ENCODE measurements at regions not wholly inside any gene's neighbourhood (a gene's known extent, or its start where the extent isn't known, plus 50 kb on each side); places are given as distances from the start of the nearest gene placed in this dataset.

DNA sequence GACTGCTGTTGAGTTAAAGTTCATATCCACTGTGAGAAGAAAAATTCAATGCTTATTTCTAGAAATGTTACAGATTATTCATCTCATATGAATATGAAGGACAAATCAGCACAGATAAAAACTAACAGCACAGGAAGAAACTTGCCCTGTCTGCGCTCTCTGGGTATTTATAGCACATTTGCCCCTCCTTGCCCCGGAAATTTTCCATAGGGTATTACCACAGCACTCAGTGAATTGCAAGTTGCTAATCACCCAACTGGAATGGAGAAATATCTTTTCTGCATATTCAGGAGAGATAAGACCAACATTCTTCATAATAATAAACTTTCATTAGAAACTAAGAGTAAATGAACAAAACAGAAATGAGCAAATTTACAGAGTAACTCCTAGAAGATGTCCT is 318.0 kb upstream of the KLF12 start:
- no peak overlapping the region for H3K27ac ChIP-seq (ENCODE audit: low read depth, low read length)
- H3K4me3 ChIP-seq (ENCODE audit: low read depth in 1 of 2, low read length in 2 of 2), result no peak overlapping the region
- no peaks in the 10 kb centered on the region for H3K9me3 ChIP-seq (ENCODE audit: low read length)
- no peaks in the 10 kb centered on the region for H3K36me3 ChIP-seq (ENCODE audit: insufficient read depth, low read length)
- no peaks in the 10 kb centered on the region for H3K4me1 ChIP-seq (ENCODE audit: insufficient read depth, low read length)
- no peaks in the 10 kb centered on the region for H3K27me3 ChIP-seq (ENCODE audit: control insufficient read depth in 1 of 2, insufficient read depth in 2 of 2, low read length in 2 of 2)
- H3K9ac ChIP-seq (ENCODE audit: low read length), result no peak overlapping the region

GRCh38 chr13:74450964-74451363 is 316.8 kb upstream of the KLF12 start:
- H3K4me3 ChIP-seq (ENCODE audit: low read depth in 1 of 2, low read length in 2 of 2), result no peak overlapping the region
- H3K27ac ChIP-seq (ENCODE audit: low read depth, low read length), result no peak overlapping the region
- H3K9me3 ChIP-seq (ENCODE audit: low read length), result no peaks in the 10 kb centered on the region
- H3K9ac ChIP-seq (ENCODE audit: low read length), result no peak overlapping the region
- H3K36me3 ChIP-seq (ENCODE audit: insufficient read depth, low read length), result no peaks in the 10 kb centered on the region
- no peaks in the 10 kb centered on the region for H3K27me3 ChIP-seq (ENCODE audit: control insufficient read depth in 1 of 2, insufficient read depth in 2 of 2, low read length in 2 of 2)
- H3K4me1 ChIP-seq (ENCODE audit: insufficient read depth, low read length), result no peaks in the 10 kb centered on the region

GRCh38 chr13:74450525-74450845 is 316.3 kb upstream of the KLF12 start:
- no peaks in the 10 kb centered on the region for H3K27me3 ChIP-seq (ENCODE audit: control insufficient read depth in 1 of 2, insufficient read depth in 2 of 2, low read length in 2 of 2)
- H3K4me1 ChIP-seq (ENCODE audit: insufficient read depth, low read length), result no peaks in the 10 kb centered on the region
- H3K36me3 ChIP-seq (ENCODE audit: insufficient read depth, low read length), result no peaks in the 10 kb centered on the region
- H3K9ac ChIP-seq (ENCODE audit: low read length), result no peak overlapping the region
- no peak overlapping the region for H3K4me3 ChIP-seq (ENCODE audit: low read depth in 1 of 2, low read length in 2 of 2)
- H3K9me3 ChIP-seq (ENCODE audit: low read length), result no peaks in the 10 kb centered on the region
- no peak overlapping the region for H3K27ac ChIP-seq (ENCODE audit: low read depth, low read length)

- Histone ChIP-seq H3K27ac (ENCODE audit: low read depth, low read length) (no peak overlapping the region), H3K4me3 (ENCODE audit: low read depth in 1 of 2, low read length in 2 of 2) (no peak overlapping the region), H3K4me1 (ENCODE audit: insufficient read depth, low read length) (no peaks in the 10 kb centered on the region), H3K27me3 (ENCODE audit: control insufficient read depth in 1 of 2, insufficient read depth in 2 of 2, low read length in 2 of 2) (no peaks in the 10 kb centered on the region), H3K36me3 (ENCODE audit: insufficient read depth, low read length) (no peaks in the 10 kb centered on the region), H3K9ac (ENCODE audit: low read length) (no peak overlapping the region), H3K9me3 (ENCODE audit: low read length) (no peaks in the 10 kb centered on the region)
These were observed 315.8 kb upstream of the KLF12 start for GRCh38 chr13:74449811-74450524.

DNA sequence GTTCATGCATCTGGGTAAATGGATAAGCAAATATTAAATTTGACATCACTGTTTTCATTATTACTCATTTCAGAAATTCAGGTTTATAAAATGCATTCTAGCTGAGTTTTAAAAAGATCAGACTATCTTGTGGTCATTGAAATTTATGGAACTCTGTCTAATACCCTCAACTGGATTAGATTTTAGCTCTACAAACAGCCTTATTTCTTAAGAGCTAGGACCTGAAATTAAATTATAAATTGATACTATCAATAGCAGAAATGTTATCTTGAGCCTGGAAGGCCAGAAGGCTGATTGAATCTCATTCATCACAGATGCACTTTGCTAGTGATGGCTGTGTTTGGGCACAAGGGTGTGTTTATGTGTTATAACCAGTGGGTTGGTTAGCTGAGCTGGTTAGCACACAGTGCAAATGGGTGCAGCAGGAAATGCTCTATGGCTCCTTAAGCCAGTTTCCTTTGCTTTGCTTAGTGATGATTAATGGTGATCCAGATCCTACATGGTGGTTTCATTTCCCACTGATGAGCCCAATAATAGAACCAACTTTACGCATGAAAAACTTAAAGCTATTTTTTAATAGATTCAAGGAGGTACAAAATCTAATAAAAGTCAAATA is 310.8 kb upstream of the KLF12 start:
- H3K27me3 ChIP-seq (ENCODE audit: control insufficient read depth in 1 of 2, insufficient read depth in 2 of 2, low read length in 2 of 2), result no peaks in the 10 kb centered on the region
- no peak overlapping the region for H3K4me3 ChIP-seq (ENCODE audit: low read depth in 1 of 2, low read length in 2 of 2)
- no peaks in the 10 kb centered on the region for H3K9me3 ChIP-seq (ENCODE audit: low read length)
- no peak overlapping the region for H3K27ac ChIP-seq (ENCODE audit: low read depth, low read length)
- H3K36me3 ChIP-seq (ENCODE audit: insufficient read depth, low read length), result no peaks in the 10 kb centered on the region
- H3K4me1 ChIP-seq (ENCODE audit: insufficient read depth, low read length), result peaks cover 13% of the 10 kb centered on the region
- no peak overlapping the region for H3K9ac ChIP-seq (ENCODE audit: low read length)

- Histone ChIP-seq H3K4me3 (ENCODE audit: low read depth in 1 of 2, low read length in 2 of 2) (no peak overlapping the region), H3K4me1 (ENCODE audit: insufficient read depth, low read length) (peaks cover 13% of the 10 kb centered on the region), H3K27ac (ENCODE audit: low read depth, low read length) (no peak overlapping the region)
These were observed 310.0 kb upstream of the KLF12 start for GRCh38 chr13:74444161-74444571.

GRCh38 chr13:74443631-74444030 is 309.4 kb upstream of the KLF12 start:
- Histone ChIP-seq H3K27ac (ENCODE audit: low read depth, low read length) (no peak overlapping the region), H3K4me3 (ENCODE audit: low read depth in 1 of 2, low read length in 2 of 2) (no peak overlapping the region), H3K36me3 (ENCODE audit: insufficient read depth, low read length) (no peaks in the 10 kb centered on the region), H3K9ac (ENCODE audit: low read length) (no peak overlapping the region), H3K4me1 (ENCODE audit: insufficient read depth, low read length) (peaks cover 13% of the 10 kb centered on the region), H3K9me3 (ENCODE audit: low read length) (no peaks in the 10 kb centered on the region), H3K27me3 (ENCODE audit: control insufficient read depth in 1 of 2, insufficient read depth in 2 of 2, low read length in 2 of 2) (no peaks in the 10 kb centered on the region)

More at GRCh38 chr13:74444161-74444571, 310.0 kb upstream of the KLF12 start:
- Histone ChIP-seq H3K36me3 (ENCODE audit: insufficient read depth, low read length) (no peaks in the 10 kb centered on the region), H3K9me3 (ENCODE audit: low read length) (no peaks in the 10 kb centered on the region), H3K9ac (ENCODE audit: low read length) (no peak overlapping the region), H3K27me3 (ENCODE audit: control insufficient read depth in 1 of 2, insufficient read depth in 2 of 2, low read length in 2 of 2) (no peaks in the 10 kb centered on the region)

- no peak overlapping the region for H3K9ac ChIP-seq (ENCODE audit: low read length)
- H3K4me1 ChIP-seq (ENCODE audit: insufficient read depth, low read length), result peaks cover 13% of the 10 kb centered on the region
- no peaks in the 10 kb centered on the region for H3K27me3 ChIP-seq (ENCODE audit: control insufficient read depth in 1 of 2, insufficient read depth in 2 of 2, low read length in 2 of 2)
- H3K27ac ChIP-seq (ENCODE audit: low read depth, low read length), result no peak overlapping the region
- no peak overlapping the region for H3K4me3 ChIP-seq (ENCODE audit: low read depth in 1 of 2, low read length in 2 of 2)
- no peaks in the 10 kb centered on the region for H3K9me3 ChIP-seq (ENCODE audit: low read length)
- H3K36me3 ChIP-seq (ENCODE audit: insufficient read depth, low read length), result no peaks in the 10 kb centered on the region
These were observed 308.5 kb upstream of the KLF12 start for GRCh38 chr13:74442751-74443150.

DNA sequence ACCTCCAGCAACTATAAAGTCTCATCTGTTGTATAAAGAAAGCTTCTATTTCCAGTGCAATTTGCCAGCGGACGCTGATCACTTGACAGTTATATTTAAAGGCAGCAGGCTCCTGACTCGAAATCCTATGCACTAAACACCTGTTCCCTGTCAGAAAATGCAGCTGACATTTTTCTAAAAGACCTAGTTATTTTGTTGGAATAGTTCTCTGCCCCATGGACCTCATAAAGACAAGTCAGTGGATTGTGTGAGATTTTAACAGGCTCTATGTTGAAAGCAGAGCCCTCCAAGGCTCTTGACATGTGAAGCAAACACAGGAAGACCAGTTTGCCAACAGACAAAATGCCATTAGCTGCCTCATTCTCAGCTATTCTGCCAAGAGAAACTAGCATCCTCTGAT is 304.7 kb upstream of the KLF12 start:
- no peak overlapping the region for H3K9ac ChIP-seq (ENCODE audit: low read length)
- no peaks in the 10 kb centered on the region for H3K9me3 ChIP-seq (ENCODE audit: low read length)
- H3K36me3 ChIP-seq (ENCODE audit: insufficient read depth, low read length), result no peaks in the 10 kb centered on the region
- H3K4me1 ChIP-seq (ENCODE audit: insufficient read depth, low read length), result peaks cover 4% of the 10 kb centered on the region
- H3K27me3 ChIP-seq (ENCODE audit: control insufficient read depth in 1 of 2, insufficient read depth in 2 of 2, low read length in 2 of 2), result no peaks in the 10 kb centered on the region
- H3K4me3 ChIP-seq (ENCODE audit: low read depth in 1 of 2, low read length in 2 of 2), result no peak overlapping the region
- H3K27ac ChIP-seq (ENCODE audit: low read depth, low read length), result no peak overlapping the region

GRCh38 chr13:74434782-74435181 is 300.6 kb upstream of the KLF12 start:
- H3K9ac ChIP-seq (ENCODE audit: low read length), result no peak overlapping the region
- no peaks in the 10 kb centered on the region for H3K4me1 ChIP-seq (ENCODE audit: insufficient read depth, low read length)
- H3K9me3 ChIP-seq (ENCODE audit: low read length), result no peaks in the 10 kb centered on the region
- H3K27me3 ChIP-seq (ENCODE audit: control insufficient read depth in 1 of 2, insufficient read depth in 2 of 2, low read length in 2 of 2), result no peaks in the 10 kb centered on the region
- no peak overlapping the region for H3K4me3 ChIP-seq (ENCODE audit: low read depth in 1 of 2, low read length in 2 of 2)
- no peaks in the 10 kb centered on the region for H3K36me3 ChIP-seq (ENCODE audit: insufficient read depth, low read length)
- H3K27ac ChIP-seq (ENCODE audit: low read depth, low read length), result no peak overlapping the region

- Histone ChIP-seq H3K36me3 (ENCODE audit: insufficient read depth, low read length) (no peaks in the 10 kb centered on the region), H3K27ac (ENCODE audit: low read depth, low read length) (no peak overlapping the region), H3K9me3 (ENCODE audit: low read length) (no peaks in the 10 kb centered on the region), H3K4me1 (ENCODE audit: insufficient read depth, low read length) (no peaks in the 10 kb centered on the region), H3K9ac (ENCODE audit: low read length) (no peak overlapping the region), H3K27me3 (ENCODE audit: control insufficient read depth in 1 of 2, insufficient read depth in 2 of 2, low read length in 2 of 2) (no peaks in the 10 kb centered on the region), H3K4me3 (ENCODE audit: low read depth in 1 of 2, low read length in 2 of 2) (no peak overlapping the region)
These were observed 290.3 kb upstream of the KLF12 start for GRCh38 chr13:74424455-74424854.

- Histone ChIP-seq H3K4me1 (ENCODE audit: insufficient read depth, low read length) (no peaks in the 10 kb centered on the region), H3K27ac (ENCODE audit: low read depth, low read length) (no peak overlapping the region)
These were observed 289.2 kb upstream of the KLF12 start for GRCh38 chr13:74423434-74423833.

More at GRCh38 chr13:74423434-74423833, 289.2 kb upstream of the KLF12 start:
- Histone ChIP-seq H3K9ac (ENCODE audit: low read length) (no peak overlapping the region), H3K27me3 (ENCODE audit: control insufficient read depth in 1 of 2, insufficient read depth in 2 of 2, low read length in 2 of 2) (no peaks in the 10 kb centered on the region), H3K9me3 (ENCODE audit: low read length) (no peaks in the 10 kb centered on the region), H3K36me3 (ENCODE audit: insufficient read depth, low read length) (no peaks in the 10 kb centered on the region), H3K4me3 (ENCODE audit: low read depth in 1 of 2, low read length in 2 of 2) (no peak overlapping the region)
